GM10248 (cell line): ENCODE measurements at regions not wholly inside any gene's neighbourhood (a gene's known extent, or its start where the extent isn't known, plus 50 kb on each side); places are given as distances from the start of the nearest gene placed in this dataset.

Experiments used
- CTCF ChIA-PET: fragments of 300-600 bp; sonication (Branson Sonifier 250); formaldehyde crosslinking; extraction: SDS; loops from one replicate; lab custom pipeline; 2021; ENCODE audit warnings: antibody characterized with exemption; lab: Yijun Ruan, JAX
- POLR2A ChIA-PET: fragments of 350-650 bp; sonication (Branson Sonifier 250); formaldehyde crosslinking; extraction: SDS; loops from one replicate; lab custom pipeline; 2020; ENCODE audit warnings: antibody characterized with exemption; lab: Yijun Ruan, JAX
- DNase-seq: peaks from one replicate; pipeline ENCODE4 v3.0.0; 2012; ENCODE audit errors: extremely low spot score
- CTCF ChIP-seq: IDR thresholded peaks from 2 replicates; pipeline ENCODE4 v1.5.1; 2012; ENCODE audit warnings: mild to moderate bottlenecking, low read depth; ENCODE audit errors: extremely low read depth, missing control alignments, control extremely low read depth

GRCh38 chr7:17632384-17632783, 307.9 kb downstream of the SNX13 start:
- POLR2A ChIA-PET = no interaction called here
- no peak for TF ChIP-seq CTCF
- DNase-seq = no peak
- CTCF ChIA-PET = interaction anchor here (1.3 to 3.7 kb wide), 4 partner anchors 9 to 682 kb away, joined by 3 to 20 read pairs (median 5); no protein-coding TSS in a partner anchor

DNA sequence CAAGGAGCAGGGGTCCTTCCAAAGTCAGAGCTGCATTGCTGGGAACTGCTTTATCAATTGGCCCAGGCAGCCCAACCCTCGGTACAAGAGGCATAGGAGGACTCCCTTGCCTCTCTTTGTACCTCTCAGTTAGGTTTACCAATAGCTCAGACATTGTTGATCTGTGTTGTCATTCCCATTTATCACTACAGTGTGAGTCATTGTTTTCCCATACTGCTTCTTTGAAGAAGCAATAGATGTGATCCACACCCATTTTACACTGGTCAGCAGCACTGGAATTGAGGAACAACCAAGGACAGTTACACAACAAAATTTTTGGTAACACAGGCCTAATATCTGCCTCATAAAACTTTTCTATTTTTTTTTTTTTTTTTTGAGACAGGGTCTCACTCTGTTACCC, 307.2 kb downstream of the SNX13 start:
- no peak for DNase-seq
- ChIA-PET POLR2A (no interaction called here), CTCF (interaction anchor here (1.1 to 3.7 kb wide), 3 partner anchors 14 to 682 kb away, joined by 3 to 20 read pairs (median 4); no protein-coding TSS in a partner anchor)
- no peak for TF ChIP-seq CTCF

DNA sequence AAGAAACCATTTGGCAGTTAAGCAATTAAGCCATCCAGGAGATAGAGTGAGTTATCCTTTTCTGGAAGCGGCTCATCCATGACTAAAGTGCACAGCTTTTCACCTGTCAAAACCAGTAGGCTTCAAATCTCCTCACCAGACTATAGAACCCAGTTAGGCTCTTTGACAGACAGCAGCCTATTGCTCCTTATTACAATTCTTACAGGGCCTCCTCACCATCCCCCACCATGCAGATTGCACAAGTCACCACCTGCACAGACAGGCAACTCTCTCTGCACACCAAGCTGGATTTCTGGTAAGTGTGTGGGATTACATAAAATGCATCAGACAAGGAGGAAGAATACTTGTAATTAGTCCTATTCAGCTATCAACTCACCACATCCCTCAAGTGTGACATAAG, 301.6 kb downstream of the SNX13 start:
- CTCF ChIA-PET = interaction anchor here (0.8 to 1.6 kb wide), 2 partner anchors 9 to 14 kb away, joined by 3 read pairs; no protein-coding TSS in a partner anchor
- no peak for DNase-seq
- POLR2A ChIA-PET = no interaction called here
- no peak for TF ChIP-seq CTCF

- ChIA-PET POLR2A (no interaction called here), CTCF (interaction anchor here (0.9 to 3.7 kb wide), 6 partner anchors 9 to 132 kb away, joined by 3 to 22 read pairs (median 3); no protein-coding TSS in a partner anchor)
- peak; percentile 41 for TF ChIP-seq CTCF
- peak; percentile 29 for DNase-seq
These were observed 299.4 kb downstream of the SNX13 start for GRCh38 chr7:17640730-17641377.

DNA sequence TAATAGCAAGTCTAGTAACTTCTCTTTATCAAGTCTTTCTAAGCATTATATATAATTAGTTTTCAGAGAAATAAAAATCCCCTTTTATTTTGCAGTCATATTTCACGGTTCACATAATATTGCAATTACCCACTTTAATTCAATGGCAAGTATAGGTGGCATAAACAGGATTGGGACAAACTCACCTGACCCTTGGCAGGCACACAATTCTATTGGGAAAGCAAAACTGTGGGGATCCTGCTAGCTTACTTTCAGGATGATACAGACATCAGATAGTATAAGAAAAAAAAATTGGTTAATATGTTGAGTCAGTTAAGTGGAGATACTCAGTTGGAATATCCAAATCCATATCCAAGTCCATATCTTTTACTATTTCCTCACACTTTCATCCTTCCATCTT, 294.8 kb downstream of the SNX13 start:
- TF ChIP-seq CTCF = no peak
- no peak for DNase-seq
- ChIA-PET CTCF (interaction anchor here (1.4 kb wide), 1 partner anchor 844 kb away, joined by 3 read pairs; no protein-coding TSS in a partner anchor), POLR2A (no interaction called here)

GRCh38 chr7:17646253-17646956, 293.9 kb downstream of the SNX13 start:
- TF ChIP-seq CTCF = no peak
- POLR2A ChIA-PET = no interaction called here
- CTCF ChIA-PET = interaction anchor here (1.0 to 1.5 kb wide), 6 partner anchors 9 to 845 kb away, joined by 3 to 5 read pairs (median 4); no protein-coding TSS in a partner anchor
- no peak for DNase-seq
